GM12875 (cell line): ENCODE measurements at regions not wholly inside any gene's neighbourhood (a gene's known extent, or its start where the extent isn't known, plus 50 kb on each side); places are given as distances from the start of the nearest gene placed in this dataset.

ENCODE experiments used
- H3K4me3 ChIP-seq: one replicate; pipeline ENCODE4 v1.5.1; 2011; ENCODE audit warnings: low read depth, low read length, control low read depth
- CTCF ChIP-seq: IDR thresholded peaks from 2 replicates; pipeline ENCODE4 v1.5.1; 2011; ENCODE audit warnings: low read depth, mild to moderate bottlenecking, control low read depth, inconsistent platforms, low read length, moderate library complexity, borderline replicate concordance; ENCODE audit not compliant: insufficient read depth

- no peak for TF ChIP-seq CTCF
- H3K4me3 ChIP-seq: no peak overlapping the region
These were observed 137.2 kb downstream of the CDH26 start for GRCh38 chr20:60095456-60095855.

GRCh38 chr20:60096166-60096565 lies 137.9 kb downstream of the CDH26 start:
- no peak overlapping the region for H3K4me3 ChIP-seq
- no peak for TF ChIP-seq CTCF

- TF ChIP-seq CTCF: no peak
- H3K4me3 ChIP-seq: no peak overlapping the region
These were observed 139.1 kb downstream of the CDH26 start for GRCh38 chr20:60097285-60097684.

GRCh38 chr20:60100780-60101179 lies 142.6 kb downstream of the CDH26 start:
- H3K4me3 ChIP-seq: no peak overlapping the region
- TF ChIP-seq CTCF: no peak

GRCh38 chr20:60101201-60101890 lies 143.1 kb downstream of the CDH26 start:
- TF ChIP-seq CTCF: no peak
- H3K4me3 ChIP-seq: no peak overlapping the region

- no peak overlapping the region for H3K4me3 ChIP-seq
- no peak for TF ChIP-seq CTCF
These were observed 143.7 kb downstream of the CDH26 start for GRCh38 chr20:60101891-60102281.

GRCh38 chr20:60102665-60103210 lies 144.5 kb downstream of the CDH26 start:
- no peak overlapping the region for H3K4me3 ChIP-seq
- no peak for TF ChIP-seq CTCF
